IMR-90 (cell line): ENCODE measurements at regions not wholly inside any gene's neighbourhood (a gene's known extent, or its start where the extent isn't known, plus 50 kb on each side); places are given as distances from the start of the nearest gene placed in this dataset.

Experiments used
- ATAC-seq: fragments of 200-7000 bp; cut with Tn5 transposase; 2 replicates; pipeline ENCODE4 v1.9.1; 2020; ENCODE audit warnings: low read depth, mild to moderate bottlenecking, moderate library complexity
- BruUV-seq: library from RNA; stranded (reverse); fragments of 400-500 nt; replicated peaks from 2 replicates; lab custom pipeline; 2021; lab: Mats Ljungman, UMichigan
- CTCF ChIA-PET: fragments of 300-600 bp; formaldehyde crosslinking; extraction: SDS; loops from one replicate; lab custom pipeline; 2021; ENCODE audit warnings: antibody characterized with exemption; lab: Yijun Ruan, JAX
- POLR2A ChIA-PET: fragments of 300-600 bp; sonication (Branson Sonifier 250); formaldehyde crosslinking; loops from one replicate; lab custom pipeline; 2022; ENCODE audit warnings: antibody characterized with exemption; ENCODE audit not compliant: unreplicated experiment; lab: Charles Lee
- DNase-seq: peaks from one replicate; pipeline ENCODE4 v3.0.0; 2013
- H2AFZ ChIP-seq: replicated peaks from 2 replicates; pipeline ENCODE3; 2013; ENCODE audit warnings: low read length, mild to moderate bottlenecking; ENCODE audit not compliant: poor library complexity
- H2AK5ac ChIP-seq: 2 replicates; pipeline ENCODE4 v1.6.1; 2013; ENCODE audit warnings: low read depth, low read length, inconsistent platforms
- H2AK9ac ChIP-seq: replicated peaks from 2 replicates; pipeline ENCODE3; 2013; ENCODE audit warnings: mild to moderate bottlenecking, low read depth, low read length, moderate library complexity; ENCODE audit not compliant: poor library complexity
- H2BK120ac ChIP-seq: 2 replicates; pipeline ENCODE4 v1.6.1; 2013; ENCODE audit warnings: low read depth, low read length, inconsistent platforms
- H2BK15ac ChIP-seq: 3 replicates; pipeline ENCODE4 v1.6.1; 2013; ENCODE audit warnings: low read depth, low read length, inconsistent platforms
- H2BK20ac ChIP-seq: 2 replicates; pipeline ENCODE4 v1.6.1; 2013; ENCODE audit warnings: low read depth, mild to moderate bottlenecking, inconsistent platforms, low read length, moderate library complexity
- H2BK5ac ChIP-seq: 2 replicates; pipeline ENCODE4 v1.6.1; 2013; ENCODE audit warnings: mild to moderate bottlenecking, low read depth, low read length, inconsistent platforms; ENCODE audit not compliant: poor library complexity, severe bottlenecking
- H3K14ac ChIP-seq: replicated peaks from 2 replicates; pipeline ENCODE4 v1.6.1; 2013; ENCODE audit warnings: low read depth, low read length, inconsistent platforms
- H3K18ac ChIP-seq: 2 replicates; pipeline ENCODE4 v1.6.1; 2013; ENCODE audit warnings: low read depth, low read length, control low read depth
- H3K23ac ChIP-seq: 2 replicates; pipeline ENCODE4 v1.6.1; 2013; ENCODE audit warnings: low read depth, low read length, inconsistent platforms
- H3K27ac ChIP-seq: 2 replicates; pipeline ENCODE4 v1.5.1; 2013; ENCODE audit warnings: mild to moderate bottlenecking, control low read depth, low read length; ENCODE audit not compliant: insufficient read depth
- H3K27me3 ChIP-seq: 2 replicates; pipeline ENCODE4 v1.6.1; 2013; ENCODE audit warnings: low read length; ENCODE audit not compliant: control insufficient read depth, insufficient read depth
- H3K36me3 ChIP-seq: 2 replicates; pipeline ENCODE4 v1.6.1; 2013; ENCODE audit warnings: low read length, mixed read lengths; ENCODE audit not compliant: control insufficient read depth, insufficient read depth
- H3K4ac ChIP-seq: 2 replicates; pipeline ENCODE4 v1.6.1; 2013; ENCODE audit warnings: low read depth, low read length, inconsistent platforms
- H3K4me1 ChIP-seq: 2 replicates; pipeline ENCODE4 v1.6.1; 2013; ENCODE audit warnings: low read length, mixed read lengths; ENCODE audit not compliant: control insufficient read depth, insufficient read depth
- H3K4me2 ChIP-seq: 2 replicates; pipeline ENCODE4 v1.6.1; 2013; ENCODE audit warnings: low read depth, mild to moderate bottlenecking, control low read depth, low read length, moderate library complexity
- H3K4me3 ChIP-seq: 2 replicates; pipeline ENCODE4 v1.5.1; 2013; ENCODE audit warnings: low read depth, mild to moderate bottlenecking, control low read depth, low read length, moderate library complexity; ENCODE audit not compliant: insufficient read depth
- H3K56ac ChIP-seq: 2 replicates; pipeline ENCODE4 v1.6.1; 2013; ENCODE audit warnings: low read length, inconsistent platforms; ENCODE audit not compliant: insufficient read depth; ENCODE audit errors: extremely low read depth
- H3K79me1 ChIP-seq, 2 experiments: 2 replicates each; pipeline ENCODE4 v1.6.1; 2013; ENCODE audit warnings: low read length in 2 of 2, inconsistent platforms in 1 of 2, low read depth in 1 of 2
- H3K9ac ChIP-seq: 2 replicates; pipeline ENCODE4 v1.6.1; 2013; ENCODE audit warnings: low read depth, low read length, control low read depth
- H3K9me1 ChIP-seq: 2 replicates; pipeline ENCODE4 v1.6.1; 2013; ENCODE audit warnings: low read length, inconsistent platforms; ENCODE audit not compliant: insufficient read depth
- H3K9me3 ChIP-seq: 2 replicates; pipeline ENCODE4 v1.6.1; 2013; ENCODE audit warnings: low read length; ENCODE audit not compliant: control insufficient read depth, insufficient read depth
- H4K20me1 ChIP-seq: 2 replicates; pipeline ENCODE4 v1.6.1; 2013; ENCODE audit warnings: low read length, inconsistent platforms; ENCODE audit not compliant: insufficient read depth
- H4K5ac ChIP-seq: 2 replicates; pipeline ENCODE4 v1.6.1; 2013; ENCODE audit warnings: mild to moderate bottlenecking, low read depth, low read length, control low read depth
- H4K8ac ChIP-seq, 2 experiments: 2 replicates each; pipeline ENCODE4 v1.6.1; 2013; ENCODE audit warnings: low read depth in 2 of 2, low read length in 2 of 2, control low read depth in 1 of 2, inconsistent platforms in 1 of 2
- H4K91ac ChIP-seq: 2 replicates; pipeline ENCODE4 v1.6.1; 2013; ENCODE audit warnings: low read depth, low read length, inconsistent platforms; ENCODE audit not compliant: insufficient read depth
- BHLHE40 ChIP-seq: fragments of 150-350 bp; IDR thresholded peaks from 2 replicates; pipeline ENCODE4 v1.6.1; 2016; ENCODE audit warnings: mild to moderate bottlenecking, low read depth, low read length
- CEBPB ChIP-seq: IDR thresholded peaks from 2 replicates; pipeline ENCODE4 v1.6.1; 2012; ENCODE audit warnings: low read depth, low read length, improper control_type of control experiment
- CHD1 ChIP-seq: IDR thresholded peaks from 2 replicates; pipeline ENCODE4 v1.6.1; 2012; ENCODE audit warnings: low read depth, low read length, improper control_type of control experiment
- ELK1 ChIP-seq: fragments of 150-350 bp; IDR thresholded peaks from 2 replicates; pipeline ENCODE4 v1.6.1; 2016; ENCODE audit warnings: low read depth, mild to moderate bottlenecking, low read length, moderate library complexity, borderline replicate concordance
- MAZ ChIP-seq: IDR thresholded peaks from 2 replicates; pipeline ENCODE4 v1.6.1; 2012; ENCODE audit warnings: low read depth, mild to moderate bottlenecking, low read length, improper control_type of control experiment, moderate library complexity, borderline replicate concordance
- MXI1 ChIP-seq: IDR thresholded peaks from 2 replicates; pipeline ENCODE4 v1.6.1; 2012; ENCODE audit warnings: low read depth, mild to moderate bottlenecking, low read length, moderate library complexity, borderline replicate concordance
- NFE2L2 ChIP-seq: fragments of 150-350 bp; IDR thresholded peaks from 2 replicates; pipeline ENCODE4 v1.6.1; 2016; ENCODE audit warnings: low read depth, mild to moderate bottlenecking, low read length
- POLR2A ChIP-seq: IDR thresholded peaks from 2 replicates; pipeline ENCODE4 v1.6.1; 2012; ENCODE audit warnings: mild to moderate bottlenecking, low read depth, low read length
- RAD21 ChIP-seq: IDR thresholded peaks from 2 replicates; pipeline ENCODE4 v1.6.1; 2012; ENCODE audit warnings: low read length, improper control_type of control experiment
- RCOR1 ChIP-seq: IDR thresholded peaks from 2 replicates; pipeline ENCODE4 v1.6.1; 2012; ENCODE audit warnings: mild to moderate bottlenecking, low read length, improper control_type of control experiment; ENCODE audit not compliant: insufficient replicate concordance
- RFX5 ChIP-seq: IDR thresholded peaks from 2 replicates; pipeline ENCODE4 v1.8.0; 2012; ENCODE audit warnings: low read depth, mild to moderate bottlenecking, low read length, moderate library complexity
- SMC3 ChIP-seq: fragments of 150-350 bp; IDR thresholded peaks from 2 replicates; pipeline ENCODE4 v1.6.1; 2016; ENCODE audit warnings: low read depth, mild to moderate bottlenecking, antibody characterized with exemption, low read length, moderate library complexity
- WGBS, 2 experiments: methylation state at CpG; one replicate each; pipeline versions ENCODE4 v1.1.5 to v1.1.7; 2013; ENCODE audit warnings: missing lambda C conversion rate in 2 of 2; ENCODE audit not compliant: insufficient read length in 1 of 2; ENCODE audit errors: extremely low coverage in 2 of 2; 5-methylcytosine and 5-hydroxymethylcytosine counted together
- dilution Hi-C: fragments of 300-500 bp; cut with HindIII; formaldehyde crosslinking; loops from one replicate; pipeline ENCODE4 v1.14.3; 2018; ENCODE audit warnings: low sequenced_read_pairs; ENCODE audit not compliant: unreplicated experiment
- in situ Hi-C: fragments of 300-500 bp; cut with MboI; formaldehyde crosslinking; loops from 3 replicates; pipeline ENCODE4 v1.14.3; 2019; ENCODE audit warnings: low sequenced_read_pairs, inconsistent platforms, mixed read lengths
- intact Hi-C: fragments of 100-400 bp; cut with micrococcal nuclease; formaldehyde crosslinking; loops from 2 replicates; pipeline ENCODE4 v1.10.0; 2022
- TF ChIP-seq, protein P1 (sequence below): fragments of 150-350 bp; IDR thresholded peaks from 2 replicates; pipeline ENCODE4 v1.6.1; 2017; ENCODE audit warnings: mild to moderate bottlenecking, antibody characterized with exemption, low read length, low read depth

GRCh38 chr2:75406131-75406581, 154.6 kb downstream of the EVA1A start:
- Histone ChIP-seq H2BK20ac (no peak overlapping the region), H3K56ac (no peak overlapping the region), H3K4me3 (no peak overlapping the region), H3K14ac (no peak overlapping the region), H2AFZ (no peak overlapping the region), H3K27me3 (peaks cover 21% of the 10 kb centered on the region), H4K20me1 (no peaks in the 10 kb centered on the region), H3K9me3 (no peaks in the 10 kb centered on the region), H3K9ac (no peak overlapping the region), H3K9me1 (no peaks in the 10 kb centered on the region), H3K23ac (no peak overlapping the region), H3K4ac (no peak overlapping the region), H2BK5ac (no peak overlapping the region), H3K36me3 (no peaks in the 10 kb centered on the region), H3K4me2 (no peak overlapping the region), H4K8ac (no peak overlapping the region), H3K79me1 (no peaks in the 10 kb centered on the region), H3K27ac (no peak overlapping the region), H2AK5ac (no peak overlapping the region), H3K18ac (no peak overlapping the region), H4K5ac (no peak overlapping the region), H2BK15ac (no peak overlapping the region), H4K91ac (no peak overlapping the region), H3K4me1 (no peaks in the 10 kb centered on the region), H2AK9ac (no peak overlapping the region), H2BK120ac (no peak overlapping the region)
- POLR2A ChIA-PET = no interaction called here
- no TSS peak for BruUV-seq
- DNase-seq = no peak
- no peak for ATAC-seq
- no CpG with 5 or more reads among the region's 1 CpG for WGBS, 2 experiments
- CTCF ChIA-PET = interaction anchor here (1.7 kb wide), 1 partner anchor 207 kb away, joined by 5 read pairs; the partner anchor contains the start of gene TACR1
- dilution Hi-C loops (no loop called here), in situ Hi-C loops (loop anchor here (10.0 to 25.0 kb wide), 2 partner anchors 491 to 719 kb away; no protein-coding TSS in a partner anchor), intact Hi-C loops (loop anchor here (10.0 kb wide), 1 partner anchor 311 kb away; no protein-coding TSS in a partner anchor)
- no peak for TF ChIP-seq SMC3
- TF ChIP-seq, protein P1, sequence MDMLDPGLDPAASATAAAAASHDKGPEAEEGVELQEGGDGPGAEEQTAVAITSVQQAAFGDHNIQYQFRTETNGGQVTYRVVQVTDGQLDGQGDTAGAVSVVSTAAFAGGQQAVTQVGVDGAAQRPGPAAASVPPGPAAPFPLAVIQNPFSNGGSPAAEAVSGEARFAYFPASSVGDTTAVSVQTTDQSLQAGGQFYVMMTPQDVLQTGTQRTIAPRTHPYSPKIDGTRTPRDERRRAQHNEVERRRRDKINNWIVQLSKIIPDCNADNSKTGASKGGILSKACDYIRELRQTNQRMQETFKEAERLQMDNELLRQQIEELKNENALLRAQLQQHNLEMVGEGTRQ = no peak
- TF ChIP-seq RCOR1 = no peak
- no peak for TF ChIP-seq CEBPB
- TF ChIP-seq POLR2A = no peak
- no peak for TF ChIP-seq RAD21
- TF ChIP-seq ELK1 = no peak
- no peak for TF ChIP-seq NFE2L2
- no peak for TF ChIP-seq MXI1
- no peak for TF ChIP-seq CHD1
- no peak for TF ChIP-seq RFX5
- no peak for TF ChIP-seq BHLHE40
- no peak for TF ChIP-seq MAZ
